Trophoblast cell (in vitro differentiated cells and primary cell): ENCODE measurements at regions not wholly inside any gene's neighbourhood (a gene's known extent, or its start where the extent isn't known, plus 50 kb on each side); places are given as distances from the start of the nearest gene placed in this dataset.

Experiments used
- DNase-seq, 2 donors: peaks; one replicate each; pipeline ENCODE4 v3.0.0-alpha.2; 2016
- H2AFZ ChIP-seq: 2 replicates; pipeline ENCODE4 v1.6.1; 2013; ENCODE audit warnings: low read length, moderate library complexity, mild to moderate bottlenecking; ENCODE audit not compliant: insufficient read depth, poor library complexity
- H2AK5ac ChIP-seq: 2 replicates; pipeline ENCODE4 v1.6.1; 2013; ENCODE audit warnings: mild to moderate bottlenecking, low read length
- H2BK120ac ChIP-seq: 2 replicates; pipeline ENCODE4 v1.6.1; 2013; ENCODE audit warnings: low read length, mild to moderate bottlenecking, moderate library complexity; ENCODE audit not compliant: insufficient read depth, poor library complexity
- H2BK12ac ChIP-seq: 2 replicates; pipeline ENCODE4 v1.6.1; 2013; ENCODE audit warnings: mild to moderate bottlenecking, low read length, moderate library complexity
- H2BK5ac ChIP-seq: 2 replicates; pipeline ENCODE4 v1.6.1; 2013; ENCODE audit warnings: low read length, low read depth, moderate library complexity, mild to moderate bottlenecking; ENCODE audit not compliant: poor library complexity
- H3K14ac ChIP-seq: 2 replicates; pipeline ENCODE4 v1.6.1; 2013; ENCODE audit warnings: mild to moderate bottlenecking, low read length
- H3K18ac ChIP-seq: 2 replicates; pipeline ENCODE4 v1.6.1; 2013; ENCODE audit warnings: mild to moderate bottlenecking, low read length
- H3K23ac ChIP-seq: 2 replicates; pipeline ENCODE4 v1.6.1; 2013; ENCODE audit warnings: low read length
- H3K27ac ChIP-seq: 2 replicates; pipeline ENCODE4 v1.5.1; 2013; ENCODE audit warnings: low read depth, mild to moderate bottlenecking, inconsistent platforms, low read length, moderate library complexity
- H3K27me3 ChIP-seq: 2 replicates; pipeline ENCODE4 v1.6.1; 2013; ENCODE audit warnings: inconsistent platforms, mild to moderate bottlenecking, low read length, moderate library complexity; ENCODE audit not compliant: insufficient read depth
- H3K36me3 ChIP-seq, 2 experiments: 1 replicate in 1 of 2; 2 replicates in 1 of 2; pipeline ENCODE4 v1.6.1; 2013; ENCODE audit warnings: low read length in 2 of 2, mild to moderate bottlenecking in 2 of 2, moderate library complexity in 1 of 2; ENCODE audit not compliant: insufficient read depth in 2 of 2, control insufficient read depth in 1 of 2
- H3K4ac ChIP-seq: 2 replicates; pipeline ENCODE4 v1.6.1; 2013; ENCODE audit warnings: low read depth, mild to moderate bottlenecking, low read length, moderate library complexity
- H3K4me1 ChIP-seq, 2 experiments: 1 replicate in 1 of 2; 2 replicates in 1 of 2; pipeline ENCODE4 v1.6.1; 2013; ENCODE audit warnings: low read length in 2 of 2, mild to moderate bottlenecking in 2 of 2, moderate library complexity in 1 of 2; ENCODE audit not compliant: insufficient read depth in 2 of 2, control insufficient read depth in 1 of 2
- H3K4me2 ChIP-seq: 2 replicates; pipeline ENCODE4 v1.6.1; 2013; ENCODE audit warnings: inconsistent platforms, mild to moderate bottlenecking, low read length, moderate library complexity
- H3K4me3 ChIP-seq: 2 replicates; pipeline ENCODE4 v1.5.1; 2013; ENCODE audit warnings: mild to moderate bottlenecking, low read depth, low read length, inconsistent platforms
- H3K79me1 ChIP-seq: one replicate; pipeline ENCODE4 v1.6.1; 2013; ENCODE audit warnings: low read length
- H3K79me2 ChIP-seq: 2 replicates; pipeline ENCODE4 v1.6.1; 2013; ENCODE audit warnings: low read length, mild to moderate bottlenecking; ENCODE audit not compliant: control insufficient read depth, insufficient read depth, poor library complexity
- H3K9ac ChIP-seq: 2 replicates; pipeline ENCODE4 v1.6.1; 2013; ENCODE audit warnings: mild to moderate bottlenecking, low read length
- H3K9me3 ChIP-seq: 2 replicates; pipeline ENCODE4 v1.6.1; 2013; ENCODE audit warnings: low read depth, mild to moderate bottlenecking, control low read depth, inconsistent platforms, low read length; ENCODE audit not compliant: insufficient read depth
- H4K12ac ChIP-seq: 2 replicates; pipeline ENCODE4 v1.6.1; 2013; ENCODE audit warnings: low read depth, mild to moderate bottlenecking, low read length, moderate library complexity
- H4K8ac ChIP-seq: 2 replicates; pipeline ENCODE4 v1.6.1; 2013; ENCODE audit warnings: low read depth, mild to moderate bottlenecking, low read length, moderate library complexity
- H4K91ac ChIP-seq: one replicate; pipeline ENCODE4 v1.6.1; 2013; ENCODE audit warnings: low read depth, mild to moderate bottlenecking, low read length, moderate library complexity
- WGBS: extraction: QIAGEN DNeasy Blood & Tissue Kit; methylation state at CpG from one replicate; pipeline ENCODE4 v1.1.7; 2013; ENCODE audit warnings: missing lambda C conversion rate; ENCODE audit not compliant: insufficient read length, insufficient coverage; ENCODE audit errors: extremely low coverage; 5-methylcytosine and 5-hydroxymethylcytosine counted together

DNA sequence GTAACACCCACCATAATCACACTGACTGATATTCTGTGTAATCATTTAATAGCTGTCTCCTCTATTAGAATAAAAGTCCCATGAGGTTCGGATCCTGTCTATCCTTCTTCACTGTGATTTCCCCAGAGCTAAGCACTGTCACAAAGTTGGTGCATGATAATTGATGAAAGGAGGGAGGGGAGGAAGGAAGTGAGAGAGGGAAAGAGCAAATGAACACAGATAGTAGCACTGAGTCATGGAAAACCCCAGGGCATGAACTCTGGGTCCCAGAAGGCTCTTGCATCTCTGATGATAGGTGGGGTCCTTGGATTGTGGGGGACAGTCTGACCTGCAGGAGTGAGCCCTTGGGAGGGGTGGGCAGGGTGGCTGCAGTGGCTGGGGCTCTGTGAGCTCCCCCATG lies 294.1 kb downstream of the LRFN2 start:
- no peak overlapping the region for H2AFZ ChIP-seq

DNA sequence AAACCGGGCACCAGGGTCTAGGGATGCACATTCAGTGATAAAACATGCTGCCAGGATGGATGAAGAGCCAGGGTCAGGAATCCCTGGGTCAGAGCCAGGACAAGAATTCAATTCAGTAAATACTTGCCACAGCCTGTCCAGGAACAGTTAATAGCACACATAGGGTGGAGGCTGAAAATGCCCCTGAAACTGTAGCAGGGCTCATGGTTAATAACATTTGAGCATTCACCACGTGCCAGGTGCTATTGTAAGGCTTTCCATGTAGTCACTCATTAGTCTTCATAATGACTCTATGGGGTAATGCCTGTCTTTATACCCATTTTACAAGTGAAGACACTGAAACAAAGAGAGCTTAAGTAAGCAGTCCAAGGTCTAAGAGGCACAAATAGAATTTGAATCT lies 296.3 kb downstream of the LRFN2 start:
- H4K91ac ChIP-seq: no peak overlapping the region
- H3K27me3 ChIP-seq: no peaks in the 10 kb centered on the region
- H2AFZ ChIP-seq: no peak overlapping the region
- H2BK120ac ChIP-seq: no peak overlapping the region
- no peak overlapping the region for H4K8ac ChIP-seq
- H3K79me2 ChIP-seq: no peaks in the 10 kb centered on the region
- no peaks in the 10 kb centered on the region for H3K9me3 ChIP-seq
- no peak overlapping the region for H3K4me3 ChIP-seq
- H2BK5ac ChIP-seq: no peak overlapping the region
- no CpG with 5 or more reads among the region's 2 CpGs for WGBS
- H3K23ac ChIP-seq: no peak overlapping the region
- H2BK12ac ChIP-seq: no peak overlapping the region
- H2AK5ac ChIP-seq: no peak overlapping the region
- H3K4ac ChIP-seq: no peak overlapping the region
- no peak overlapping the region for H3K18ac ChIP-seq
- no peak overlapping the region for H3K14ac ChIP-seq
- H3K27ac ChIP-seq: no peak overlapping the region
- H3K4me1 ChIP-seq: no peaks in the 10 kb centered on the region
- no peak overlapping the region for H3K9ac ChIP-seq
- no peak overlapping the region for H4K12ac ChIP-seq
- H3K4me2 ChIP-seq: no peak overlapping the region
- no peaks in the 10 kb centered on the region for H3K79me1 ChIP-seq
- no peak for DNase-seq
- no peaks in the 10 kb centered on the region for H3K36me3 ChIP-seq

More for the DNA sequence above, 294.1 kb downstream of the LRFN2 start:
- Histone ChIP-seq H2BK12ac (no peak overlapping the region), H3K4ac (no peak overlapping the region), H4K91ac (no peak overlapping the region), H4K12ac (no peak overlapping the region), H3K4me1 (no peaks in the 10 kb centered on the region), H3K27ac (no peak overlapping the region), H3K9ac (no peak overlapping the region), H3K14ac (no peak overlapping the region), H2AK5ac (no peak overlapping the region), H3K18ac (no peak overlapping the region), H2BK5ac (no peak overlapping the region), H4K8ac (no peak overlapping the region), H3K79me2 (no peaks in the 10 kb centered on the region), H3K27me3 (no peaks in the 10 kb centered on the region), H3K36me3 (no peaks in the 10 kb centered on the region), H3K4me3 (no peak overlapping the region), H3K4me2 (no peak overlapping the region), H2BK120ac (no peak overlapping the region), H3K9me3 (no peaks in the 10 kb centered on the region), H3K23ac (no peak overlapping the region), H3K79me1 (no peaks in the 10 kb centered on the region)
- no CpG with 5 or more reads among the region's 1 CpG for WGBS
- no peak for DNase-seq

GRCh38 chr6:40288919-40289318 lies 298.2 kb downstream of the LRFN2 start:
- Histone ChIP-seq H3K23ac (no peak overlapping the region), H4K91ac (no peak overlapping the region), H4K12ac (no peak overlapping the region), H2AK5ac (no peak overlapping the region), H2BK5ac (no peak overlapping the region), H4K8ac (no peak overlapping the region), H3K4me3 (no peak overlapping the region), H3K27ac (no peak overlapping the region), H2BK12ac (no peak overlapping the region), H2AFZ (no peak overlapping the region), H3K4me1 (no peaks in the 10 kb centered on the region), H3K36me3 (no peaks in the 10 kb centered on the region), H3K79me2 (no peaks in the 10 kb centered on the region), H3K18ac (no peak overlapping the region), H3K4ac (no peak overlapping the region), H3K9me3 (no peaks in the 10 kb centered on the region), H3K14ac (no peak overlapping the region), H3K9ac (no peak overlapping the region), H3K27me3 (no peaks in the 10 kb centered on the region), H2BK120ac (no peak overlapping the region), H3K4me2 (no peak overlapping the region), H3K79me1 (no peaks in the 10 kb centered on the region)
- WGBS: no CpG with 5 or more reads among the region's 2 CpGs
- no peak for DNase-seq

GRCh38 chr6:40287296-40287850 lies 299.8 kb downstream of the LRFN2 start:
- H3K9ac ChIP-seq: no peak overlapping the region
- no peaks in the 10 kb centered on the region for H3K79me2 ChIP-seq
- no peak overlapping the region for H2AFZ ChIP-seq
- no peak overlapping the region for H3K23ac ChIP-seq
- no peak overlapping the region for H2BK12ac ChIP-seq
- H4K12ac ChIP-seq: no peak overlapping the region
- no peak overlapping the region for H3K18ac ChIP-seq
- no peak overlapping the region for H3K14ac ChIP-seq
- H3K79me1 ChIP-seq: no peaks in the 10 kb centered on the region
- H3K27me3 ChIP-seq: no peaks in the 10 kb centered on the region
- H3K4me3 ChIP-seq: no peak overlapping the region
- no peak overlapping the region for H3K4me2 ChIP-seq
- no peak overlapping the region for H3K4ac ChIP-seq
- H2BK5ac ChIP-seq: no peak overlapping the region
- H3K4me1 ChIP-seq: no peaks in the 10 kb centered on the region
- no peak overlapping the region for H3K27ac ChIP-seq
- peaks cover 1% of the 10 kb centered on the region for H3K9me3 ChIP-seq
- no peak overlapping the region for H4K91ac ChIP-seq
- no peak overlapping the region for H4K8ac ChIP-seq
- DNase-seq: no peak
- no peaks in the 10 kb centered on the region for H3K36me3 ChIP-seq
- H2AK5ac ChIP-seq: no peak overlapping the region
- no peak overlapping the region for H2BK120ac ChIP-seq
- WGBS: no CpG with 5 or more reads among the region's 5 CpGs
